Globus pallidus (tissue), 1 donor: ENCODE measurements at regions not wholly inside any gene's neighbourhood (a gene's known extent, or its start where the extent isn't known, plus 50 kb on each side); places are given as distances from the start of the nearest gene placed in this dataset.
"Not testable (repeated sequence)": the region's sequence is repeated elsewhere in the genome, so short reads cannot be mapped to it uniquely, and the experiment has no call there.

Experiments used
- DNase-seq: peaks from one replicate; pipeline ENCODE4 v3.0.0-alpha.2; 2015; ENCODE audit warnings: low spot score

DNA sequence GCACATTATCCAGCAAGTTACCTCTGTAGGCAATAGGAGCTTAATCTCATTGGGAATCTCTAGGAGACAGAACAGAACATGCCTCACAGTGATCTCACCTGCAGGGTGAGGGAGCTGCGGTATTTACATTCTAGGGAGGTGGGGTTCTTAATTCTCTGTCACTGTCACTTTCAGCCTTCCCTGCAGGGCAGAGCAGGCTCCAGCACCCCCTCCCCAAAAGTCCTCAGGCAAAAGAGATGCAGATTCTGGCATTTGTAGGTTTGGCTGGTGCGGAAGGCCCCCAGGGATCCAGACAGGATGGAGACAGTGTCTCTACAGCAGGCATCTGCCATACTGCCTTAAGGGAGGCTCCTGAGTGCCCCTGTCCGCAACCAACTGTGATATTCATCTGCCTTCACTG, 166.4 kb upstream of the ATP6AP2 start:
- no peak for DNase-seq

DNA sequence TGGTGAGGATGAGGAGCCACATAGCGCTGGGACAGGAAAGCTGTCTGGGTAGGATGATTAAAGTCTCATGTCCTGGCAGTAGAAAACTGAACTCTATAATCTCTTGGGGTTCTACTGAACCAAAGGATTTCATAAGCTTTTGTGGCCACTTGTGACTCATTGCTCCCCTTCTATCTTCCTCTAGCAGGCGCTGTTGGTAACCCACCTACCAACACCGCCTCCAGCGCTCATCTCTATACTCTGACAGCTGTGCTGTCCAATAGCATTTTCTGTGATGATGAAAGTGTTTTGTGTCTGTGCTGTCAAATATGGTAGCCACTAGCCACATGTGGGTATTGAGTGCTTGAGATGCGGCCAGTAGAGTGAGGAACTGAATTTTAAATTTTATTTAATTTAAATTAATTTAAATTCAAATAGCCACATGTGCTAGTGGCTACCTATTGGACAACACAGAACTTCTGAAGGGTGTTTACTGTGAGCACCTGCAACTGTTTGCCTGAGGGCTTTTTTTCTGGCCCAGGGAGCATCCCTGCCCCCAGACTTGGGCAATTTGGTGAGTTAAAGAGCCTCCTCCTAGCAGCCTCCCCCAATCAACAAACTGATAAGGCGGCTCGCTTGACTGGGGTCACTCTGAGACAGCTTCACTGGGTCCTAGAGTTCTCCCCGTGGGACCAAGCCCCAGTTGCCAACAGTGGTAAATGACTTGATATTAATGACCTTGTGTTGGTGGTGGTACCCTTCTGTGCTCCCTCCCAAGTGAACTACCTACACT, 169.2 kb upstream of the ATP6AP2 start:
- DNase-seq, result no peak

DNA sequence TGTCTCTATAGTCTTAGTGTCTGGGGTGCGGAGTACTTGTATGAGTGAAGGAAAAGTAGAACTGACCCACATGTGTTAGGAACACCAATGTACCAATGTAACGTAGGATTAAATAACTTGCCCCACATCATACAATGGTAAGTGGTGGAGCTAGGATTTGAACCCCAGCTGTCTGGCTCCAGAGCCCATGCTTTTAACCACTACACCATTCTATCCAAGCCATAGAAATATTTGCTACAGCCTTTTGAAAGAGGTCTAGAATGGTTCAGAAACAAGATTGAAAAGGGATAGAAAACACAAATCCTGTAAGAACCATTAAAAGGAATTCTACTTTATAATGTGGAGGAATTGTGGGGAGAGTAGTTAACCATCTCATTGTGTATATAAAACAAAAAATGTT, 169.9 kb upstream of the ATP6AP2 start:
- no peak for DNase-seq

DNA sequence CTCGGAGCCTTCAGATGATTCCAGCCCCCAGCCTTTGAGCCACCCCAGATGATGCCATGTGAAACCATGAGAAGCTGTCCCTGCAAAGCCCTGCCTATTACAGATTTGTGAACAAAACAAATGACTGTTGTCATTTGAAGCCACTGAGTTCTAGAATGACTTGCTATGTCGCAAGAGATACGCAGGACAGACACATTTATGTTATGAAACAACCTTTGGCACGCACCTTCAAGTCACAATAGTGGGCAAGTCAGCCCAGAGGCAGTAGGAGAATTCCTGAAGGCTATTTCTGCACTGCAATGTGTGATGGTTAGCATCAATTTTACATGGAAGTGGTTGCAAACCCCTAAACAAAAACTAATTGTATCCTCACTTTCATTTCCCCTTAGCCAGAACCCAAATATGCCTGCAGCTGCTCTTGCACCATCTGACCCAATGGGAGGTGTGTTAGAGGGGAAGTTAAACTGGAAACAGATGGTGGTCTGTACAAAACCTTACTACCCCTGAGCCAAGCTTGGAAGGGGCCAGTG, 174.4 kb upstream of the ATP6AP2 start:
- DNase-seq, result peak; percentile 33

DNA sequence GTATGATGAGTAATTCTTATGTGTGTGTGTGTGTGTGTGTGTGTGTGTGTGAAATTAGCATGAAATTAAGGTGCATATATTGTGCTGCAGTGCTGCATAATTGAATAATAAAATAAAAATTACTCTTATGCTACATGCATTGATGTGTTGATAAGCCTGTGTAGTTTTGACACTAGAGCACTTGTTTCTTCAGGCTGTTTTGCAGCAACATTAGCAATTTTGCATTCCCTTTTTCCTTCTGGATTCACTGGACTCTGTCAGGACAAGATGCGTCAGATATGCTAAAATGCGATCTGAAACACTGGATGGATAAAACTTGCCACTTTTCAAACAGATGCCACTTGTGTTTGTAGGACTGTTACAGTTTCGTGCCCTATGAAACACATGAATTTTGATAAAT, 175.4 kb upstream of the ATP6AP2 start:
- DNase-seq, result no peak

DNA sequence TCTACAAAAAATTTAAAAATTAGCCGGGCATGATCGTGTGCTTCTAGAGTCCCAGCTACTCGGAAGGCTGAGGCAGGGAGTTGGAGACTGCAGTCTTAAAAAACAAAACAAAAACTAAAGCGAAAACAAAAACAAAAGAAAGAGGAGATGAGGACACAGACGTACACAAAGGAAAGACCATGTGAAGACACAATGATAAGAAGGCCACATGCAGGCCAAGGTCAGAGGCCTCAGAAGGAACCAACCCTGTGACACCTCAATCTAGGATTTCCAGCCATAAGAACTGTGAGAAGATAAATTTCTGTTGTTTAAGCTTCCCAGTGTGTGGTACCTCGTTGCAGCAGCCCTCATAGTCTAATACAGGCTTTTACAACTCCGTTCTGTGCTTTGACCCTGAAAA, 177.0 kb upstream of the ATP6AP2 start:
- DNase-seq, result no peak

DNA sequence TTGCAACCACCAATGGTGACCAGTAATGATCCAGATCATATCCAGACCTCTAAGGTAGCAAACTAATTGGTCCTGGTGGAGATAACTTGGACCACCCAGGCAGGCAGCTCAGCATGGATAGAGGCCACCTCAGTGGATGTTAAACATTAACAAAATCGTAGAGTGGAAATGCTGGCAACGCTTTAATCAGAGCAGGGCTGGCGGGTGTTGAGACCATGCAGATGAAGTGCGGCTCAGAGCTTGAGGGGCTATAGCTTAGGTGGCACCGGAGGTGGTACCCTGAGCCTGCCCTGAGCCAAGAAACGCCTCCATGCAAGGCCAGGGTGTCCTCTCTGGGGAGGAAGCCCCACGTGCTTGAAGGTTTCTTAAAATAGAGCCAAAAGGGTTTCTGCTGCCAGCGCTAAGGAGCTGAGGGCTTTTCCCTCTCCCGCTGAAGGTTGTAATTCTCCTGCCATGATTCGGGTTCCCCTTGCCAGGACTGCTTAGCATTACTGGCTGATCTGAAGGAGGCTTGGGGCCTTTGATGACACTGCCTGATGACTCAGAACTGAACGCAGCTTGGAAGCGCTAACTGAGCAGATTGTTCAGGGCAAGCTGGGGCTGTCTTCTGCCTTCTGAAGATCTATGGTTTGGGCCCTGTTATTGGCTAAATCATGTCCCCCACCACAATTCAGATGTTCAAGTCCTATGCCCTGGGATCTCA, 177.8 kb upstream of the ATP6AP2 start:
- DNase-seq, result no peak

DNA sequence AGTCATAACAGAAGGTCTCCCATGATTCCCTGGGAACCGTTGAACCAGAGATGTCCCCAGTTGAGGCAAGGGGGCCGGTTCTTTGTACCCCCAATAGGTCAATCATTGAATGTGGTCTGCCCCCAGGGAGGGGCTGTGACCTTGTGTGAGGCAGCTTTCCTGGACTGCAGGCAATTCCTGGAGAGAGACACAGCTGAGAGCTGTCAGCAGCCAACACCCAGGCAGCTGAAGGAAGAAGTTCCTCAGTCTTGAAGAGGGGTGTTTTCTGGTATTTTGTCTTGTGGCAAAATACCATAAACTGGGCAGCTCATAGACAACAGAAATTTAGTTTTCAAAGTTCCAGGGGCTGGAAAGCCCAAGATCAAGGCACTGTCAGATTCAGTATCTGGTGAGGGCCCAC, 185.7 kb upstream of the ATP6AP2 start:
- DNase-seq, result no peak

DNA sequence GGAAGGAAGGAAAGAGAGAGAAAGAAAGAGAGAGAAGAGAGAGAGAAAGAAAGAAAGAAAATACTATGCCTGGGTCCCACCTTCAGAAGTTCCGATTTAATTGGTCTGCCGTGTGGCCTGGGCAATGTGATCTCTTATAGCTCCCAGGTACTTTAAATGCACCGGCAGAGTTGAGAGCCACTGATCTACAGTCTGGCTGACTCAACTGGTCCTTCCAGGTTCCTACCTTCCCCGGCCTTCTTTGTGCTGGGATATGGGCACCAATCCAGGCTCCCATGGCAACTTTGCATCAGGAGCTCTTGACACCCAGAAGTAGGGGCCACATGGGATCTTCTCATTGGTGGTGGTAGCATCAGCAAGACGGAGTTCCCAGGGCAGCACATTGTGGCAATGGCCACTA, 186.5 kb upstream of the ATP6AP2 start:
- DNase-seq, result no peak

DNA sequence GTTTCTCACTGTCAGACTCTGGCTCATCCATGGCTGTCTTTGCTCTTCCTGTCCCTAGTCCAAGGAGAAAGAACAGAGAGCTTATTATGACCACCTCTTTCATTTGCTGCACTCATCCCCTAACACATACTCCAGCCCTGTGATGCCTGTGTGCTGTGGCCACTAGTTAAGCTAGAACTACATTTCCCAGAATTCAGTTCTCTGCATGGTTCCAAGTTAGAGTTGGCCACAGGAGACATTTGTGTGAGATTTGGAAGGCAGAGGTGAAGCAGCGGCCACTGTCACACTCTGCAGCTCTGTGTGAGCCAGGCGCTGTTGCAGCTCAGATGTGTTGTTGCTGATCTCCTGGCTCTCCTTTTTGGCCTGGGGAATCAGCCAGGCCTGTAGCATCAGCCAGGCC, 188.2 kb upstream of the ATP6AP2 start:
- peak; percentile 52 for DNase-seq

DNA sequence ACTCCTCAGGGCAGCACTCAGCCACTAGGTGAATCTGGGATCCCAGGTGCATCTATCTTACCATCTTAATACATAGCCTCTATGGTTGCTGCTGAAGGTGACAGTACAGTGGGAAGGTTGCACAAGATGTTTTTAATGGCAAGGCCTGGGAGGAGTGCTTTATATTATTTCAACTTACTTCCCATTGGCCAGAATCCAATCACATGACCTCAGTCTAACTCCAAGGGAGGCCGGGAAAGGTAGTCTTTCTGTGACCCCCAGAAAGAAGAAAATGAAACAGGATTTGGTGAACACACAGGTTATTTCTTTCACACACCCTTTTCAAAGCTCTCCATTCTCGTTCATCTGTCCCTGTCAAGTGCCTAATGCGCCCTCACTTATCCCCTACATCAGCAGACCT, 189.1 kb upstream of the ATP6AP2 start:
- no peak for DNase-seq

DNA sequence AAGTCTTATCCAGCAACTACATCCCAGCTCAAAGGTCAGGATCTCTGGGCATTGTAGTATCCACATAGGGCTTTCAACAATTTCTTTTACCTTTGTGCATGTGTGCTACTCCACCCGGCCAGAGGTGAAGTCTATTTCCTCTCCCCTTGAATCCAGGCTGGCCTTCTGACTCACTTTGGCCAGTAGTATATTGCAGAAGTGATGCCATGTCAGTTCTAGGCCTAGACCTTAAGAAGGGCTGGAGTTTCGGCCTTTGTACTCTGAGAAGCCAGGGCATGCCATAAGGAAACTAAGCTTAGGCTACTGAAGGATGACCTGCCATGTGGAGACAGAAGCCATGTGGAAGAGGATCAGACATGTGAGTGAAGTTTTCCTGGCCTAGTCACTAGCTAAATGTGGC, 191.2 kb upstream of the ATP6AP2 start:
- DNase-seq, result no peak

DNA sequence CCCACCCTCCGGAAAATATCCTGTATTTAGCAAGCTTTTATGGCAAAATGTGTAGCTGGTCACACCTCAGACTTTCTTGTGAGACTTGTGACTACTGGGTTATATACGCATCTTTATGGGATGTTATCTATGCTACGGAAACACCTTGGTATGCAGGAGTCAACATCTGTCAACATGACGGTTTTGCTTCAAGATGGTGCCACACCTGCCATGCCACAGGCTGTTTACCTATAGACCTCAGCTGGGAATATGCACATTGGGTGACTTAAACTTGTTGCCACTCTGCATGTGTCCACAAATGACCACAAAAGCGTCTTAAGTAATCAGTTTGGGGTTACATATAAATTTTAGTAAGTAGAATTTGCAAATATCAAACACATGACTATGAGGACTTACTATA, 192.3 kb upstream of the ATP6AP2 start:
- no peak for DNase-seq

DNA sequence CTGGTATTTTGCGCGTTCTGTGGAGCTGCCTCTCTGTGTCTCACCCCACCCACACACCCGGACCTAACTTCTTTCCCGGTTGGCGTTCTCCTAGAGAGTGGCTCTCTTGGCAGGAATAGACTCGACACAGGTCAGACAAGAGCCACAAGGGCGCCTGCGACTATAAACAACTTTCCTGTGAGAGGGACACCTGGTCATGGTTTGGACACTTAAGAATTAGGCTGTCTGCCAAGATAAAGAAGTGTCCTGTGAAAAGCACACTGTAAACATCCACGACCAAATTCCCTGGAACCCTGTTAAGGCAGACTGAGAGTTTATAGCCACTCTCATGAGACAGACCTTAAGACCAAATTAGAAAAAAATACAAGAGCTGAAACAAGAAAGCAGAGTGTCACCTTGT, 192.9 kb upstream of the ATP6AP2 start:
- not testable (repeated sequence) for DNase-seq

DNA sequence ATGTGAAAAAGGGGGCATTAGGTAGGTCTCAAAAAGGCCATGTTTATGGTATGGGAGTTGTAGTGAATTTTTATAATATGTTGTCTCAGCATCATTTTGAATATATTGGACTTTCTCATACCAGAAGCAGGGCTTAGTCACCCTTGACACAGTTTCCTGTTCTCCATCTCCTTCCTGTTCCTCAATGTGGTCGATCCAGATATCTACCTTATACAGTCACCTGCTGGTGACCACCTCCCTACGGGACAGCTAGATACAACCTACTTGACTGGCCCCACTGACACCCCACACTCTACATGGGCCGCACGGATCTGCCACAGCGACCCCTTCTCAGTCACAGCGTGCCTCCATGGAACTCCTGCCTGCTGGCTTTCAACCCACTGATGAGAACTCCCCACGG, 193.5 kb upstream of the ATP6AP2 start:
- not testable (repeated sequence) for DNase-seq

DNA sequence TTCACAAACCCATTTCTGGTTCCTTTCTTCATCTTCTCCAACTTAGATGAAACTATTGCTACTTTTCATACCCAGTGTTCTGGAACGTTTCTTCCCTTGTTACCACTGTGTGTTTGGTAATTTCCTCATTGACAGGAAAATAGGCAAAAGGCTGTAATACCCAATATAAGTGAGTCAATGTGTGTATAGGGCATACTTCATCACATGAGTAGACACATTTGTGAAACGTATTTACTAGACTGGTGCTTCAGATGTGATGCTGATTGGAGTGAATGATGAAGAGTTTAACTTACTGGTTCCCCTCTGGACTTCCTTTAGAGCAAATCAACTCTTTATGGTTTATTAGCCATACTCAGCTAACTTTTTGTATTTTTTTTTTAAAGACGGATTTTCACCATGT, 195.1 kb upstream of the ATP6AP2 start:
- no peak for DNase-seq

DNA sequence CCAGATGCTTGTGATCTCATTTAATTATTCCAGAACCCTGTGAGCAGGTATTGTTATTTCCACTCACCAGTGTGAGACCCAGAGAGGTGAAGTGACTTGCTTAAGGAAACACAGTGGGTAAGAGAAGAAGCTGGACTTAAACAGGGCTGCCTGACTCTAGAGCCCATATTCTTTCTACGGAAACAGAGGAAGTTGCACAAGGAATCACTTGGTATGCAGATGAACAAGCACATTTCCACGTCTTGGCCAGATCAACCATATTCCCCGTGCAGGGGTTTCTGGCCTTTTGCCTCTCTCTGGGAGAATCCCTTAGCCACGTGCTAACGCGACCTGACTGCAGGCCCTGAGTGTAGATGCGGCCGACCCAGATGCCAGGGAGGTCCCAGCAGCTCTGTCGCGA, 195.5 kb upstream of the ATP6AP2 start:
- DNase-seq, result no peak

DNA sequence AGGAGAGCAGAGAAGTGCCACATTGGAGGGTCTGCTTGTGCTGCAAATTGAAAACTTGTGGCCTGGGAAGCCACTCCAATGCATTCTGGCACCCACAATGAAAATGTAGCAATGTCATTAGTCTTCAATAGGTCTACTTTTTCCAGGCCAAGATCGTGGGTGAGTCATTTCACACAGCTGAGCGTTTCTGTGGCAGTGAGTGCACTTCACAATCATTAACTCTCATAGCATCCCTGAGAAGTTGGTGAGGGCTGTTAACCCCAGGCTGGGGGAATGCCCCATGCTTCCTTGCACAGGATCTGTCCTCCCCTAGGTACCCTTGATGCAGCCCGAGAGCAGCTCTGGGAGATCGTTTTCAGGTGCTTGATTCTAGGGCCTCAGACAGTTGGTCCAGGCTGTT, 196.8 kb upstream of the ATP6AP2 start:
- no peak for DNase-seq

DNA sequence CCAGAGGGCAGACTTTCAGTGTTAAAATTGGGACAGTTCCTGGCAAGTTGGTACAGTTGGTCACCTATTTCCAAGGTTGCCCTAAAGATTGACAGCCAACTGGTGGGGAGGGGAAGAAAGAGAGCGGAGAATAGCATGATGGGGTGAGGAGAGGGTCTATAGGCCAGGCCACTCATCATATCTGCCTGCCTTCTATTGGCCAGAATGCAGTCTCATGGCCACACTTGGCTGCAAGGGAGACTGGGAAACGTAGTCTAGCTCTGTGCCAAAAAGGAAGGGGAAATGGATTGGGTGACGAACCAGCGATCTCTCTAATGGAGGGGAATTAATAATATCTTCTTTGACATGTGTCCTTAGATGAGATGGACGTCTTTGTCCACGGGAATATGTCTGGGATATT, 197.4 kb upstream of the ATP6AP2 start:
- DNase-seq, result no peak

DNA sequence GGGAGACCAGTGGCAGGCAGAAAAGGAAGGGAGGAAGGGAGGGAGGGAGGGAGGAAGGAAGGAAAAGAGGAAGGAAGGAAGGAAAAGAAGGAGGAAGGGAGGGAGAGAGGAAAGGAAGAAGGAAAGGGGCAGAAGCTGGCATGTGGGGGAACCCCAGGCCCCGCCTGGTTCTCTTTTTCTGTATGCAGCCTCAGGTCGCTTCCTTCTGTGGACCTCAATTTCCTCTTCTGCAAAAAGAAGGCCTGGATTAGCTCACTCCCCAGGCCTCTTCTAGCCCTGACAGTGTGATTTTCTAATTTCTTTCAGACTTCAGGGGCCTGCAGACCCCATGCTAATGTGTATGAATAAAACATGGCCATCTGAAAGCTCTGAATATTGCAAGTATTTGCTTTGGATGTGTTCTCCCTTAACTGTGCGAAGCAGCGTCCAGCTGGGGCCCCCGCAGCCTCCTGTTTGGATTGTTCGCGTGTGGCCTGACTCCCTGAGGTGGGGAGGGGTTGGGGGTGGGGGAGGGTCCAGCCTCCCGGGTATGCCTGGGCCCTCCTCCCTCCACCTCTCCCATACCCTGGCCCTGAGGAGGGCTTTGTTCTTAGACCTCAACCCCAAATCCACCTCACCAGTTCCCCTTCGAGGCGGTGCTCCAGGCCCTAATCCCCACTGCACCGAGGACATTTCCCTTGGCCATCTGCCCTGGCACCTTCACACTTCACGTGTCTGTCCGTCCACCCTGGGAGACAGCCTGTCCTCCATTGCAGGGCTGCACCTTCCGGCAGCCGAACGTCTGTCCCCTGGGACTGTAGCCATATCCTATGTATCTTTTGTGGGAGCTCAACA, 199.9 kb upstream of the ATP6AP2 start:
- no peak for DNase-seq

DNA sequence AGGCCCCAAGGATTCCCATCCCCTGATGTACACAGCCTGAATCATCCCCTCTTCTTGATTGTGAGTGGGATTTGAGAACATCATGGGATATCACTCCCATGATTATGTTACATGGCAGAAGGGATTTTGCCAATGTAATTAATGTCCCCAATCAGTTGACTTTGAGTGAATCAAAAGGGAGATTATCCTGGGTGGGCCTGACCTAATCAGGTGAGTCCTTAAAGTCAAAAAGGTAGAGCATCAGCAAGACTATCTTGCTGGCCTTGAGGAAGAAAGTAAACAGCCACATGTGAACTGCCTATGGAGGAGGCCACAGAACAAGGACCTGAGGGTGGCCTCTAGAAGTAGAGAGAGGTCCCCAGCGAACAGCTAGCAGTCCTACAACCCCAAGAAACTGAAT, 203.1 kb upstream of the ATP6AP2 start:
- DNase-seq, result no peak

DNA sequence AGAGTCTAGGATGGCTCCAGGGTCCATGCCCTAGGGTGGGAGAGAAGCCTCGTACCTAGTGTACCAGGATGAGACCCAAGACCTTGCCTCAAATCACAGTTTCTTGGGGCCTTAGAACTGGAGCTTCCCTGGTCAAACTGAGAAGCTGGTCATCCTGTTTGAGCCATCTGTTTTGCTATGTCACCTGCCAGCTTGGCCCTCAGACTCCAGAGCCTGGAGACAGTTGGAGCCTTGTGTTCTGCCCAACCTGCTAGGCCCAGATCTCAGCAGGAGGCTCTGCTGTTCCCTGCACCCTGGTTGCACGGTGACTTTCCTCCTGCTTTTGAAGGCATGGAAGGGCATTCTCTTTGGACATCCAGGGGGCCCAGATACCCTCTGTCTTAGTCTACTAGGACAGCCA, 206.3 kb upstream of the ATP6AP2 start:
- no peak for DNase-seq

DNA sequence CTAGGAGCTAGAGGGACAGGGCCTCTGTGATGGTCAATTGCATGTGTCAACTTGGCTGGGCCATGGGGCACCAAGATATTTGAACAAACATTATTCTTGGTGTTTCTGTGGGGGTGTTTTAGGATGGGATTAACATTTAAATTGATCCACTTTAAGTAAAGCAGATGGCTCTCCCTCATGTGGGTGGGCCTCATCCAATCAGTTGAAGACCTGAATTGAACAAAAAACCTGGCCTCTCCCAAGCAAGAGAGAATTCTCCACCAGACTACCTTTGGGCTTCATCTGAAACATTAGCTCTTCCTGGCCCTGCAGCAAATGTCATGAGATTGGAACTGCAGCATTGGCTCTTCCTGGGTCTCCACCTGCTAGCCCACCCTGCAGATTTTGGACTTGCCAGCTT, 207.1 kb upstream of the ATP6AP2 start:
- no peak for DNase-seq
